A549 (cell line): ENCODE measurements at regions not wholly inside any gene's neighbourhood (a gene's known extent, or its start where the extent isn't known, plus 50 kb on each side); places are given as distances from the start of the nearest gene placed in this dataset.
A peak's percentile ranks its signal among the peaks of the same experiment; 100 is the strongest.

Experiments
- ATAC-seq, 2 experiments: fragments of 200-7000 bp in 1 of 2; fragments of >200 bp in 1 of 2; cut with Nextera tagmentation in 1 of 2; cut with Tn5 transposase in 1 of 2; 3 replicates each; pipeline versions ENCODE4 v1.8.0 to v1.9.1; 2018 to 2020; ENCODE audit warnings: mild to moderate bottlenecking in 1 of 2, moderate library complexity in 1 of 2
- CTCF ChIA-PET: fragments of 300-600 bp; sonication (Branson Sonifier 250); formaldehyde crosslinking; extraction: SDS; loops from one replicate; lab custom pipeline; 2021; ENCODE audit warnings: antibody characterized with exemption, inconsistent platforms; lab: Yijun Ruan, JAX
- POLR2A ChIA-PET: fragments of 350-600 bp; formaldehyde crosslinking; extraction: SDS; loops from one replicate; lab custom pipeline; 2021; ENCODE audit warnings: antibody characterized with exemption, inconsistent platforms; lab: Yijun Ruan, JAX
- DNase-seq, 2 experiments: peaks; one replicate each; pipeline versions ENCODE4 v3.0.0 to v3.0.0-alpha.2; 2011 to 2016; ENCODE audit warnings: low read depth in 1 of 2, low spot score in 1 of 2
- FAIRE-seq: peaks from 2 replicates; lab custom pipeline; 2011; peaks lifted over from hg19 to GRCh38; lab: Jason Lieb, UNC
- H3K27ac ChIP-seq, 2 experiments: fragments of >200 bp; sonication (Bioruptor Twin); formaldehyde crosslinking; 3 replicates each; pipeline ENCODE4 v1.5.1; 2016 to 2017
- H3K4me1 ChIP-seq: fragments of >200 bp; sonication (Bioruptor Twin); formaldehyde crosslinking; 3 replicates; pipeline ENCODE4 v1.6.1; 2016
- H3K4me2 ChIP-seq: fragments of >200 bp; sonication (Bioruptor Twin); formaldehyde crosslinking; 3 replicates; pipeline ENCODE4 v1.6.1; 2016
- H3K4me3 ChIP-seq: fragments of >200 bp; sonication (Bioruptor Twin); formaldehyde crosslinking; 3 replicates; pipeline ENCODE4 v1.5.1; 2016
- H3K9me3 ChIP-seq: fragments of >200 bp; sonication (Bioruptor Twin); formaldehyde crosslinking; 3 replicates; pipeline ENCODE4 v1.6.1; 2016
- ATOH8 ChIP-seq: fragments of 250-450 bp; sonication (Bioruptor Pico); IDR thresholded peaks from 2 replicates; pipeline ENCODE4 v1.5.0; 2020; ENCODE audit warnings: low read depth, mild to moderate bottlenecking, moderate library complexity
- BCL3 ChIP-seq: fragments of >200 bp; sonication (Bioruptor Twin); formaldehyde crosslinking; IDR thresholded peaks from 3 replicates; pipeline ENCODE4 v1.6.1; 2016
- BHLHE40 ChIP-seq: IDR thresholded peaks from 2 replicates; pipeline ENCODE4 v1.6.1; 2012; ENCODE audit warnings: low read depth, low read length, inconsistent platforms
- CBX2 ChIP-seq: fragments of 200-600 bp; sonication (generic); IDR thresholded peaks from 2 replicates; pipeline ENCODE4 v1.6.1; 2016; ENCODE audit warnings: low read depth, mild to moderate bottlenecking, borderline replicate concordance
- CBX8 ChIP-seq: fragments of 200-600 bp; sonication (generic); IDR thresholded peaks from 2 replicates; pipeline ENCODE4 v1.6.1; 2016
- ELK1 ChIP-seq: fragments of 150-350 bp; IDR thresholded peaks from 2 replicates; pipeline ENCODE4 v1.6.1; 2014; ENCODE audit warnings: low read depth, mild to moderate bottlenecking, low read length
- EP300 ChIP-seq, 2 experiments: fragments of >200 bp; sonication (Bioruptor Twin); formaldehyde crosslinking; IDR thresholded peaks; 2 replicates in 1 of 2; 3 replicates in 1 of 2; pipeline ENCODE4 v1.6.1; 2016 to 2017
- FOSL2 ChIP-seq, 2 experiments: fragments of 450-650 bp in 1 of 2; fragments of >200 bp in 1 of 2; sonication (Bioruptor Twin) in 1 of 2; formaldehyde crosslinking; IDR thresholded peaks; 2 replicates each; pipeline versions ENCODE4 v1.5.0 to v1.6.1; 2016 to 2020; ENCODE audit warnings: mild to moderate bottlenecking in 1 of 2, moderate library complexity in 1 of 2
- FOXS1 ChIP-seq: fragments of 250-450 bp; sonication (Bioruptor Pico); IDR thresholded peaks from 2 replicates; pipeline ENCODE4 v1.5.0; 2020; ENCODE audit warnings: mild to moderate bottlenecking, moderate library complexity
- GATA3 ChIP-seq: IDR thresholded peaks from 2 replicates; pipeline ENCODE4 v1.6.1; 2012; ENCODE audit warnings: borderline replicate concordance
- HEYL ChIP-seq: fragments of 250-450 bp; sonication (Bioruptor Pico); IDR thresholded peaks from 2 replicates; pipeline ENCODE4 v1.8.0; 2021; ENCODE audit warnings: mild to moderate bottlenecking, moderate library complexity
- HOXB13 ChIP-seq: fragments of 250-450 bp; sonication (Bioruptor Pico); IDR thresholded peaks from 2 replicates; pipeline ENCODE4 v1.5.0; 2020; ENCODE audit warnings: low read depth, mild to moderate bottlenecking, moderate library complexity
- HOXB5 ChIP-seq: fragments of 250-450 bp; sonication (Bioruptor Pico); IDR thresholded peaks from 2 replicates; pipeline ENCODE4 v1.5.0; 2020; ENCODE audit warnings: mild to moderate bottlenecking, moderate library complexity
- KDM1A ChIP-seq: fragments of 200-600 bp; sonication (generic); IDR thresholded peaks from 2 replicates; pipeline ENCODE4 v1.6.1; 2016; ENCODE audit warnings: low read depth, mild to moderate bottlenecking
- KDM5A ChIP-seq: fragments of 200-600 bp; sonication (generic); IDR thresholded peaks from 2 replicates; pipeline ENCODE4 v1.6.1; 2016; ENCODE audit warnings: antibody characterized with exemption, mild to moderate bottlenecking
- MAFK ChIP-seq: fragments of 450-650 bp; IDR thresholded peaks from 2 replicates; pipeline ENCODE4 v1.6.1; 2014; ENCODE audit not compliant: partially characterized antibody
- NFE2L2 ChIP-seq: fragments of 150-350 bp; conservative IDR thresholded peaks from 2 replicates; pipeline ENCODE4 v1.6.1; 2014; ENCODE audit warnings: low read length
- PHF8 ChIP-seq: fragments of 200-600 bp; sonication (generic); IDR thresholded peaks from 2 replicates; pipeline ENCODE4 v1.6.1; 2016; ENCODE audit warnings: low read depth, mild to moderate bottlenecking, antibody characterized with exemption, moderate library complexity, borderline replicate concordance
- POLR2A ChIP-seq: IDR thresholded peaks from 2 replicates; pipeline ENCODE4 v1.6.1; 2012; ENCODE audit warnings: mild to moderate bottlenecking, low read length
- RCOR1 ChIP-seq: fragments of 150-350 bp; IDR thresholded peaks from 2 replicates; pipeline ENCODE4 v1.6.1; 2014; ENCODE audit warnings: antibody characterized with exemption, low read length, low read depth
- REST ChIP-seq: fragments of 200-600 bp; sonication (generic); IDR thresholded peaks from 2 replicates; pipeline ENCODE4 v1.6.1; 2016; ENCODE audit warnings: antibody characterized with exemption, mild to moderate bottlenecking, moderate library complexity
- RFX5 ChIP-seq: fragments of 450-650 bp; IDR thresholded peaks from 2 replicates; pipeline ENCODE4 v1.7.1; 2014; ENCODE audit warnings: antibody characterized with exemption, mild to moderate bottlenecking, moderate library complexity
- RNF2 ChIP-seq: fragments of 200-600 bp; sonication (generic); IDR thresholded peaks from 2 replicates; pipeline ENCODE4 v1.6.1; 2016; ENCODE audit warnings: low read depth, mild to moderate bottlenecking, antibody characterized with exemption, moderate library complexity, borderline replicate concordance
- SREBF2 ChIP-seq: fragments of 450-650 bp; IDR thresholded peaks from 2 replicates; pipeline ENCODE4 v1.6.1; 2014; ENCODE audit warnings: mild to moderate bottlenecking, moderate library complexity
- WGBS: methylation state at CpG from one replicate; pipeline ENCODE4 v1.1.6; 2017; ENCODE audit errors: missing lambda C conversion rate; 5-methylcytosine and 5-hydroxymethylcytosine counted together

- no peak for TF ChIP-seq RFX5
These were observed 69.5 kb upstream of the RAD23B start (continued) for GRCh38 chr9:107213561-107214028.

- TF ChIP-seq KDM5A (no peak), HOXB5 (no peak), RCOR1 (no peak), NFE2L2 (no peak), BHLHE40 (no peak), ATOH8 (CRISPR knock-in tag) (no peak), REST (no peak), CBX2 (no peak), BCL3 (no peak), HEYL (CRISPR knock-in tag) (no peak), HOXB13 (CRISPR knock-in tag) (no peak), CBX8 (no peak), KDM1A (no peak), GATA3 (no peak), SREBF2 (no peak), RNF2 (no peak), FOXS1 (no peak), FOSL2 (IDR thresholded peaks at IDR 0.05) (no peak), FOSL2 (CRISPR knock-in tag; IDR thresholded peaks at IDR 0.05) (no peak), POLR2A (no peak), EP300 (IDR thresholded peaks at IDR 0.05) (no peak)
- H3K4me1 ChIP-seq = peaks cover 24% of the 10 kb centered on the region
- ATAC-seq (no peak), DNase-seq (no peak), FAIRE-seq (no peak)
- peak overlapping the region; percentile 49 to 82; a peak in 5 of 6 replicates for H3K27ac ChIP-seq
- ChIA-PET POLR2A (no interaction called here), CTCF (no interaction called here)
- no peaks in the 10 kb centered on the region for H3K9me3 ChIP-seq
- WGBS = 90% methylated on average over 3 of the region's 3 CpGs
- H3K4me3 ChIP-seq = no peak overlapping the region
- no peak overlapping the region; the same call in 2 of the 3 replicates for H3K4me2 ChIP-seq
These were observed 68.7 kb upstream of the RAD23B start for GRCh38 chr9:107214381-107214780.

- ChIA-PET POLR2A (no interaction called here), CTCF (no interaction called here)
- TF ChIP-seq MAFK (peak; percentile 55), PHF8 (no peak), RFX5 (no peak), ELK1 (no peak)
- FAIRE-seq (no peak), ATAC-seq (no peak), DNase-seq (no peak)
- Histone ChIP-seq H3K4me3 (no peak overlapping the region), H3K9me3 (no peaks in the 10 kb centered on the region), H3K27ac (peak overlapping the region in 1 of 2 experiments; percentile 32; a peak in 1 of 6 replicates), H3K4me1 (peaks cover 24% of the 10 kb centered on the region), H3K4me2 (no peak overlapping the region)
- WGBS = 78% methylated on average over 2 of the region's 2 CpGs
These were observed 68.2 kb upstream of the RAD23B start for GRCh38 chr9:107214915-107215314.
